WTC11 (cell line): ENCODE measurements at regions not wholly inside any gene's neighbourhood (a gene's known extent, or its start where the extent isn't known, plus 50 kb on each side); places are given as distances from the start of the nearest gene placed in this dataset.

Experiments used
- ATAC-seq: fragments of 200-7000 bp; cut with Tn5 transposase; 2 replicates; pipeline ENCODE4 v1.10.0; 2021; ENCODE audit warnings: mild to moderate bottlenecking, moderate library complexity
- CTCF ChIA-PET: fragments of 300-600 bp; sonication (Branson Sonifier 250); formaldehyde crosslinking; loops from one replicate; lab custom pipeline; 2021; ENCODE audit warnings: antibody characterized with exemption; lab: Charles Lee
- POLR2A ChIA-PET: fragments of 350-600 bp; sonication (Branson Sonifier 250); formaldehyde crosslinking; loops from one replicate; lab custom pipeline; 2021; ENCODE audit warnings: antibody characterized with exemption; lab: Charles Lee
- DNase-seq: peaks from one replicate; pipeline ENCODE4 v3.0.0; 2021; ENCODE audit warnings: low spot score
- H3K27ac Mint-ChIP-seq: 2 replicates; pipeline ENCODE4 v1.8.0; 2021; ENCODE audit warnings: mixed read lengths
- H3K27me3 Mint-ChIP-seq: 2 replicates; pipeline ENCODE4 v1.8.0; 2021; ENCODE audit warnings: low read depth, mild to moderate bottlenecking, moderate library complexity, mixed read lengths
- H3K36me3 Mint-ChIP-seq: 2 replicates; pipeline ENCODE4 v1.8.0; 2021; ENCODE audit warnings: mixed read lengths
- H3K4me1 Mint-ChIP-seq: 2 replicates; pipeline ENCODE4 v1.8.0; 2022; ENCODE audit warnings: mixed read lengths
- H3K4me3 Mint-ChIP-seq: 2 replicates; pipeline ENCODE4 v1.8.0; 2021; ENCODE audit warnings: mild to moderate bottlenecking, moderate library complexity, mixed read lengths
- H3K9me3 Mint-ChIP-seq: 2 replicates; pipeline ENCODE4 v1.8.0; 2021; ENCODE audit warnings: mixed read lengths
- AFF4 ChIP-seq: sonication (generic); formaldehyde crosslinking; IDR thresholded peaks from 2 replicates; pipeline ENCODE4 v1.8.1; 2023; ENCODE audit warnings: mild to moderate bottlenecking, missing genetic modification reagents, borderline replicate concordance
- E2F5 ChIP-seq: sonication (generic); formaldehyde crosslinking; IDR thresholded peaks from 2 replicates; pipeline ENCODE4 v1.8.1; 2022; ENCODE audit warnings: mild to moderate bottlenecking, moderate library complexity, missing genetic modification reagents
- ETV6 ChIP-seq: sonication (generic); formaldehyde crosslinking; IDR thresholded peaks from 2 replicates; pipeline ENCODE4 v1.8.1; 2022; ENCODE audit warnings: mild to moderate bottlenecking, missing genetic modification reagents
- FOXJ3 ChIP-seq: sonication (generic); formaldehyde crosslinking; IDR thresholded peaks from 2 replicates; pipeline ENCODE4 v1.9.0; 2021; ENCODE audit warnings: missing genetic modification reagents, mild to moderate bottlenecking, borderline replicate concordance
- HMGA2 ChIP-seq: fragments of 250-450 bp; sonication (Bioruptor Pico); IDR thresholded peaks from 2 replicates; pipeline ENCODE4 v1.4.0; 2021; ENCODE audit warnings: mild to moderate bottlenecking, moderate library complexity
- HMGXB4 ChIP-seq: sonication (generic); formaldehyde crosslinking; IDR thresholded peaks from 2 replicates; pipeline ENCODE4 v1.8.1; 2023; ENCODE audit warnings: mild to moderate bottlenecking, moderate library complexity, missing genetic modification reagents
- IRF2 ChIP-seq: sonication (generic); formaldehyde crosslinking; IDR thresholded peaks from 2 replicates; pipeline ENCODE4 v1.8.0; 2022; ENCODE audit warnings: low read depth, missing genetic modification reagents, borderline replicate concordance
- JUN ChIP-seq: sonication (generic); formaldehyde crosslinking; IDR thresholded peaks from 2 replicates; pipeline ENCODE4 v1.8.0; 2023; ENCODE audit warnings: mild to moderate bottlenecking, missing genetic modification reagents
- KAT7 ChIP-seq: sonication (generic); formaldehyde crosslinking; IDR thresholded peaks from 2 replicates; pipeline ENCODE4 v1.8.1; 2023; ENCODE audit warnings: missing genetic modification reagents, mild to moderate bottlenecking, borderline replicate concordance
- NR3C1 ChIP-seq: sonication (generic); formaldehyde crosslinking; conservative IDR thresholded peaks from 2 replicates; pipeline ENCODE4 v1.8.1; 2023; ENCODE audit warnings: low read depth, mild to moderate bottlenecking, missing genetic modification reagents
- PREB ChIP-seq: sonication (generic); formaldehyde crosslinking; IDR thresholded peaks from 2 replicates; pipeline ENCODE4 v1.8.1; 2022; ENCODE audit warnings: mild to moderate bottlenecking, missing genetic modification reagents, moderate library complexity, borderline replicate concordance
- TEAD1 ChIP-seq: sonication (generic); formaldehyde crosslinking; IDR thresholded peaks from 2 replicates; pipeline ENCODE4 v1.8.0; 2022; ENCODE audit warnings: mild to moderate bottlenecking, missing genetic modification reagents
- ZNF121 ChIP-seq: sonication (generic); formaldehyde crosslinking; IDR thresholded peaks from 2 replicates; pipeline ENCODE4 v1.8.0; 2023; ENCODE audit warnings: missing genetic modification reagents
- ZNF232 ChIP-seq: sonication (generic); formaldehyde crosslinking; IDR thresholded peaks from 2 replicates; pipeline ENCODE4 v1.8.0; 2022; ENCODE audit warnings: mild to moderate bottlenecking, missing genetic modification reagents
- ZNF317 ChIP-seq: sonication (generic); formaldehyde crosslinking; IDR thresholded peaks from 2 replicates; pipeline ENCODE4 v1.8.1; 2023; ENCODE audit warnings: low read depth, mild to moderate bottlenecking, moderate library complexity, missing genetic modification reagents, borderline replicate concordance
- ZNF396 ChIP-seq: fragments of 250-450 bp; sonication (Bioruptor Pico); IDR thresholded peaks from 2 replicates; pipeline ENCODE4 v1.8.0; 2021; ENCODE audit warnings: mild to moderate bottlenecking, moderate library complexity, borderline replicate concordance
- ZNF512 ChIP-seq: sonication (generic); formaldehyde crosslinking; IDR thresholded peaks from 2 replicates; pipeline ENCODE4 v1.8.1; 2022; ENCODE audit warnings: missing genetic modification reagents, borderline replicate concordance
- TF ChIP-seq, protein P1 (sequence below): fragments of 250-450 bp; sonication (Bioruptor Pico); IDR thresholded peaks from 2 replicates; pipeline ENCODE4 v1.9.0; 2021; ENCODE audit warnings: mild to moderate bottlenecking, borderline replicate concordance
- TF ChIP-seq, protein P2 (sequence below): sonication (generic); formaldehyde crosslinking; IDR thresholded peaks from 2 replicates; pipeline ENCODE4 v1.8.1; 2023; ENCODE audit warnings: mild to moderate bottlenecking, missing genetic modification reagents, moderate library complexity

GRCh38 chr1:208775841-208776240, 531.7 kb upstream of the PLXNA2 start:
- Mint-ChIP-seq H3K4me3 (no peak overlapping the region), H3K27ac (no peak overlapping the region), H3K27me3 (no peaks in the 10 kb centered on the region; the same call in 1 of the 2 replicates), H3K4me1 (peaks cover 2% of the 10 kb centered on the region; the same call in 1 of the 2 replicates), H3K36me3 (0 out of 2 replicates have a peak, but pooled peaks cover 5% of the 10 kb centered on the region), H3K9me3 (peaks cover 11% of the 10 kb centered on the region)
- ChIA-PET POLR2A (no interaction called here), CTCF (no interaction called here)
- no peak for ATAC-seq
- DNase-seq = no peak
- TF ChIP-seq ZNF232 (CRISPR knock-in tag) (no peak), E2F5 (CRISPR knock-in tag) (no peak), PREB (no peak), HMGXB4 (CRISPR knock-in tag) (no peak), TEAD1 (CRISPR knock-in tag) (no peak)
- TF ChIP-seq, protein P1, sequence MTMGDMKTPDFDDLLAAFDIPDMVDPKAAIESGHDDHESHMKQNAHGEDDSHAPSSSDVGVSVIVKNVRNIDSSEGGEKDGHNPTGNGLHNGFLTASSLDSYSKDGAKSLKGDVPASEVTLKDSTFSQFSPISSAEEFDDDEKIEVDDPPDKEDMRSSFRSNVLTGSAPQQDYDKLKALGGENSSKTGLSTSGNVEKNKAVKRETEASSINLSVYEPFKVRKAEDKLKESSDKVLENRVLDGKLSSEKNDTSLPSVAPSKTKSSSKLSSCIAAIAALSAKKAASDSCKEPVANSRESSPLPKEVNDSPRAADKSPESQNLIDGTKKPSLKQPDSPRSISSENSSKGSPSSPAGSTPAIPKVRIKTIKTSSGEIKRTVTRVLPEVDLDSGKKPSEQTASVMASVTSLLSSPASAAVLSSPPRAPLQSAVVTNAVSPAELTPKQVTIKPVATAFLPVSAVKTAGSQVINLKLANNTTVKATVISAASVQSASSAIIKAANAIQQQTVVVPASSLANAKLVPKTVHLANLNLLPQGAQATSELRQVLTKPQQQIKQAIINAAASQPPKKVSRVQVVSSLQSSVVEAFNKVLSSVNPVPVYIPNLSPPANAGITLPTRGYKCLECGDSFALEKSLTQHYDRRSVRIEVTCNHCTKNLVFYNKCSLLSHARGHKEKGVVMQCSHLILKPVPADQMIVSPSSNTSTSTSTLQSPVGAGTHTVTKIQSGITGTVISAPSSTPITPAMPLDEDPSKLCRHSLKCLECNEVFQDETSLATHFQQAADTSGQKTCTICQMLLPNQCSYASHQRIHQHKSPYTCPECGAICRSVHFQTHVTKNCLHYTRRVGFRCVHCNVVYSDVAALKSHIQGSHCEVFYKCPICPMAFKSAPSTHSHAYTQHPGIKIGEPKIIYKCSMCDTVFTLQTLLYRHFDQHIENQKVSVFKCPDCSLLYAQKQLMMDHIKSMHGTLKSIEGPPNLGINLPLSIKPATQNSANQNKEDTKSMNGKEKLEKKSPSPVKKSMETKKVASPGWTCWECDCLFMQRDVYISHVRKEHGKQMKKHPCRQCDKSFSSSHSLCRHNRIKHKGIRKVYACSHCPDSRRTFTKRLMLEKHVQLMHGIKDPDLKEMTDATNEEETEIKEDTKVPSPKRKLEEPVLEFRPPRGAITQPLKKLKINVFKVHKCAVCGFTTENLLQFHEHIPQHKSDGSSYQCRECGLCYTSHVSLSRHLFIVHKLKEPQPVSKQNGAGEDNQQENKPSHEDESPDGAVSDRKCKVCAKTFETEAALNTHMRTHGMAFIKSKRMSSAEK = no peak

DNA sequence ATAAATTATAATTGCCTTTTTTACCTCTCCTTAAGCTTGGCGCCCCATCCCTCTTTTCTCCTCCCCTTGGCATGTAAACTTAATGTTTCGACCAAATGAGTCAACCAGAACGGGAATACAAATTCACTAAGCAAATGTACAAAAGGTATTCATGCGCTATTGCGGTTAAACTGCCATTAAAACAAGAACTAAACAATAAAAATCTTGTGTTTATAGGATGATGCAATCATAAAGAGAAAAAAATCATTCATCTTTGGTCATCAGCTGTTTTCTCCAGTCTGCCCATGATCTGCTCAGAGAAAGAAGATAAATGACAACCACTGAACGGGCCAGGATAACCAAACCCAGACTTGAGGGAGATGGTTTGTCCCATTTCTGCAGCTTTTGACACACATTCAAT, 534.2 kb upstream of the PLXNA2 start:
- DNase-seq = no peak

GRCh38 chr1:208781391-208782045, 537.3 kb upstream of the PLXNA2 start:
- POLR2A ChIA-PET = no interaction called here
- Mint-ChIP-seq H3K9me3 (peaks cover 11% of the 10 kb centered on the region), H3K36me3 (0 out of 2 replicates have a peak, but pooled peaks cover 5% of the 10 kb centered on the region), H3K27me3 (peaks cover 3% of the 10 kb centered on the region; the same call in 1 of the 2 replicates), H3K4me1 (peaks cover 14% of the 10 kb centered on the region), H3K27ac (no peak overlapping the region), H3K4me3 (no peak overlapping the region)
- CTCF ChIA-PET = interaction anchor here (0.6 to 1.0 kb wide), 4 partner anchors 13 to 870 kb away, joined by 3 to 6 read pairs (median 4); partner anchors contain the start of gene CD34
- peak; percentile 89 for ATAC-seq
- peak; percentile 49 for DNase-seq
- peak; percentile 48; the same call in 1 of the 2 replicates for TF ChIP-seq ZNF121 (CRISPR knock-in tag)
- TF ChIP-seq ZNF512 = no peak
- TF ChIP-seq, protein P2, sequence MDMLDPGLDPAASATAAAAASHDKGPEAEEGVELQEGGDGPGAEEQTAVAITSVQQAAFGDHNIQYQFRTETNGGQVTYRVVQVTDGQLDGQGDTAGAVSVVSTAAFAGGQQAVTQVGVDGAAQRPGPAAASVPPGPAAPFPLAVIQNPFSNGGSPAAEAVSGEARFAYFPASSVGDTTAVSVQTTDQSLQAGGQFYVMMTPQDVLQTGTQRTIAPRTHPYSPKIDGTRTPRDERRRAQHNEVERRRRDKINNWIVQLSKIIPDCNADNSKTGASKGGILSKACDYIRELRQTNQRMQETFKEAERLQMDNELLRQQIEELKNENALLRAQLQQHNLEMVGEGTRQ (CRISPR knock-in tag) = no peak
- no peak for TF ChIP-seq IRF2 (CRISPR knock-in tag)
- TF ChIP-seq ETV6 (CRISPR knock-in tag) = 0 out of 2 replicates have a peak, but pooled peaks have one; percentile 39
- TF ChIP-seq AFF4 (CRISPR knock-in tag) = no peak
- TF ChIP-seq ZNF396 = no peak
- 0 out of 2 replicates have a peak, but pooled peaks have one; percentile 30 for TF ChIP-seq TEAD1 (CRISPR knock-in tag)

More for the DNA sequence above, 534.2 kb upstream of the PLXNA2 start:
- CTCF ChIA-PET = no interaction called here
- H3K36me3 Mint-ChIP-seq = 0 out of 2 replicates have a peak, but pooled peaks cover 5% of the 10 kb centered on the region
- POLR2A ChIA-PET = no interaction called here
- H3K4me1 Mint-ChIP-seq = peaks cover 2% of the 10 kb centered on the region; the same call in 1 of the 2 replicates
- H3K27me3 Mint-ChIP-seq = no peaks in the 10 kb centered on the region; the same call in 1 of the 2 replicates
- TF ChIP-seq KAT7 (CRISPR knock-in tag) (no peak), HMGA2 (CRISPR knock-in tag) (no peak), NR3C1 (CRISPR knock-in tag) (no peak), JUN (no peak), ZNF317 (no peak), FOXJ3 (CRISPR knock-in tag) (no peak)
- no peak overlapping the region for H3K27ac Mint-ChIP-seq
- H3K4me3 Mint-ChIP-seq = no peak overlapping the region
- ATAC-seq = no peak
- peaks cover 11% of the 10 kb centered on the region for H3K9me3 Mint-ChIP-seq
